NCI-H2029 (cell line): ENCODE measurements at regions not wholly inside any gene's neighbourhood (a gene's known extent, or its start where the extent isn't known, plus 50 kb on each side); places are given as distances from the start of the nearest gene placed in this dataset.
"Not testable (repeated sequence)": the region's sequence is repeated elsewhere in the genome, so short reads cannot be mapped to it uniquely, and the experiment has no call there.

Experiments used
- DNase-seq: peaks from one replicate; lab custom pipeline; 2025; lab: John Stamatoyannopoulos, UW

DNA sequence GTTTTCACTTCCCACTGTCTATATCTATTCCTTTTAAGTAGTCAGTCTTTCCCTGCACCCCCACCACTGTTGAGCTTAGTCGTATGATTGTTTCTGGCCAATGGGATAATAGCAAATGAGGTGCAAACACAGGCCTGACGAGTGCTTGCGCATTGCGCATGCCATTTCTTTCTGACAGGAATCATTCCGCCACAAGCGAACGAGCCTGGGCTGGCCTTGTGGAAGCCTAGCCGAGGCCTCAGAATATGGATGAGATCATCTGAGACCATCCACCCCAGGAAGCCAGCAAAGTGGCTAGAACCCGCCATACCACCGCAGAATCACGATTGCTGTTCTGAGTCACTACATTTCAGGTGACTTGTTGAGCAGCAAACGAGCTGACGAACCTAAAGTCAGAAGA lies 52.2 kb upstream of the PRL start:
- no peak for DNase-seq

DNA sequence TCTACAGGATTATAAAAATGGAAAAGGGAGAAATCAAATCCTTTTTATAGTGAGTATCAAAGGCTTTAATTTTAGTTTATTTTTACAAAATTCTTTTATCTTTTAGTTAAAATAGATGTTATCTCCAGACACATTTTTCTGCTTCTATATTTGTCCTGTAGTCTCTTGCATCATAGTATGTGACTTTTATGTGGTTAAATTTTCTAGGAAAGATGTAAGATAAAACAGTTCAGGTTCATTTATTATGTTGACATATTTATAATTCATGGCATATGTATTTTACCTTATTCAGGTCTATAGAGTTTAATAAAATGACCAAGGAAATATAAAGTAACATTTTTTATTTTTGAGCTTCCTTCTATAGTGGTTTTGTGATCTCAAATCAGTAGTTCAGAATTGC lies 52.7 kb upstream of the PRL start:
- no peak for DNase-seq

DNA sequence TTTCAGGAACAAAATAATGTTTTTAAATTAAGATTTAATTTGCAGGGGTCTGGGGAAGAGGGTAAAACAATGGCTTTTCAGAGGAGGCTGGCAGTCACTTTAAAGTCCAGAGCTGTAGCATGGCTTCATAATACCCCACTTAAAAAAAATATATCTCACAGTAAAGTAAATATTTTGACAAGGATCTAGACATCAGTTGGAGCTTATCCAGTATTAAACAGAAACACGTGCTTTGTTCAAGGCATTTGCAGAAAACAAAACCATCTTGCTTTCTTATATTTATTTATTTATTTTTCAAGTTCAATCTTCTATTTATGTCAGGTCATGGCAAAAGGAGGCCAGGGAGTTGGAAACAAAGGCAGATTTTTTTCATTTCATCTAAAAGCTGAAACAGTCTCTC lies 53.3 kb upstream of the PRL start:
- peak; percentile 79 for DNase-seq

DNA sequence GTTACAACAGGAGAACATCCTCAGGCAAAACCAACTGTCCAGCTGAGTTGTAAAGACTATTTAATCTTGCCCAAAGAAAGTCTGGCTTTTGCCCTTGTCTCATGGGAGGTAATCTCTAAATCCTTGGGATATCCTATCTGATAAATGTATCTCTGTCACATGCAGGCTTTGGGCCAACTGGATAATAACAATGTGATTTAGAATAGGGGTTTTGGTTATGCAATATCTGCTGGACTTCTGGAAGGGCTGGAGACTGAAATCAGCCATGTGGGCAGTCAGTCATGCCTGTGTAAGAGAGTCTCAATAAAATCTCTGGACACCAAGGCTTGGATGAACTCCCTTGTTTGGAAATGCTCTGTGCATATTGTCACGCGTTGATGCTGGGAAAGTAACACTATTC lies 56.3 kb upstream of the PRL start:
- DNase-seq, result no peak

DNA sequence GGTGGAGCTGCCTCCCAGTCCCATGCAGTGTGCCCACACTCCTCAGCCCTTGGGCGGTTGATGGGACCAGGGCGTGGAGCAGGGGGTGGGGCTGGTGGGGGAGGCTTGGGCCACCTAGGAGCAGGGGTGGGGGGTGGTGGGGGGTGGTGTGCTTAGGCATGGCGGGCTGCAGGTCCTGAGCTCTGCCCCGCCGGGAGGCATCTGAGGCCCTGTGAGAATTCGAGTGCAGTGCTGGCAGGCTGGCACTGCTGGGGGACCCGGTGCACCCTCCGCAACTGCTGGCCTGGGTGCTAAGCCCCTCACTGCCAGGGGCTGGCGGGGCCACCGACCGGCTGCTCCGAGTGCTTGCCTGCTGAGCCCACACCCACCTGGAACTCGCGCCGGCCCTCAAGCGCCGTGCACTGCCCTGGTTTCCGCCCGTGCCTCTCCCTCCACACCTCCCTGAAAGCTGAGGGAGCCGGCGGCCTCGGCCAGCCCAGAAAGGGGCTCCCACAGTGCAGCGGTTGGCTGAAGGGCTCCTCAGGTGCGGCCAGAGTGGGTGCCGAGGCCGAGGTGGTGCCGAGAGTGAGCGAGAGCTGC lies 59.6 kb upstream of the PRL start:
- no peak for DNase-seq

DNA sequence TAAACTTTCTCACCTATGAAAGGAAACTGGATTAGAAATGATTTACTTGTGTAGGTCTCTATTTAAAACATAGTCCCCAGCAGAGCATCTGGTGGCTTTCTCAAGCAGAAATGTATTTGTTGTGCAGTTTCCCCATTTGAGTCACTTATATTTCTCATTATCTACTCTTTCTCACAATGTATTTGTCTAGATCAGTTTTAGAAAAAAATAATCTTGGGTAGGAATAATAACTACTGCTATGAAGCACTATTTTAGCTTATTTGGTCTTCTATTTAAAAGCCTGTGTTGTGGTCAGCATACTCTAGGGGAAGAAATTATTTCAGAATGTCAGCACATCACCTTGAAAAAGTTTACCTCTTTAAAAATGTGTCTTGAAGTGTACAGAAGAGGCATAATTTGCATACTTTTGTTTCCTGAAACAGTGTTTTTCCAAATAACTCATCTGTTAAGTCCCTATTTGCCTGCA lies 60.9 kb upstream of the PRL start:
- DNase-seq, result no peak

DNA sequence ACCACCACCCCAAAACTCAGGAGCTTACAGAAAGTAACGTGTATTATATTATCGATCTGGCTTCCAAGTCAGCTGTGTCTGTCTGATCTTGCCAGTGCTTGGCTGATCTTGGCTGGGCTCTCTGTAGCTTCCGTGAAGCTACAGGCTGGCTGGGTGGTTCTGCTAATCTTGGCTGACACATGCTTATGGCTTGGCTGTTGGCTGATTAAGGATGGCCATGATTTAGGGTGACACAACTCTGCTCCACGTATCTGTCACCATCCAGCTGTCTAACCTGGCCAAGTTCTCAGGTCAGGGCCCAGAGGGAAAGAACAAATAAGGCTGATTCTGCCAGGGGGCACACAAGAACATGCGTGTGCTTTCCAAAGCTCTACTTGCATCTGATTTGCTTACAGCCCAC lies 64.7 kb upstream of the PRL start:
- DNase-seq, result no peak

DNA sequence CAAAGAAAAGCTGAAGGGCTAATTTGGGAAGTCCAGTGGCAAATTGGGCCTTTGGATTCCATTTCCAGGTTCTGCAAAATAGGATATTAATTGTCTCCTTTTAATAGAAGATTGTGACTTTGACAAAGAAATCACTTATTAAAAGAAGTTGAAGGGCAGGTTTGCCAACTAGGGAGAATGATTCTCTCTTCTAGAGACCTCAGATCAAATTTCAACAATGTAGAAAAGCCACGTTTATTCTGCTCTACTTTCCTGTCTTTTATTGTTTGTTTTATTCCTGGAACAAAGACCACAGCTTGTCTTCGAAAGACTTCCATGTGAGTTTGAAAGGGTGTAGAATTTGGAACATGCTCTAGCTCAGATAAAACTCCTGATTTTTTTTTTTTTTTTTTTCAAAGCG lies 65.5 kb upstream of the PRL start:
- peak; percentile 38 for DNase-seq

DNA sequence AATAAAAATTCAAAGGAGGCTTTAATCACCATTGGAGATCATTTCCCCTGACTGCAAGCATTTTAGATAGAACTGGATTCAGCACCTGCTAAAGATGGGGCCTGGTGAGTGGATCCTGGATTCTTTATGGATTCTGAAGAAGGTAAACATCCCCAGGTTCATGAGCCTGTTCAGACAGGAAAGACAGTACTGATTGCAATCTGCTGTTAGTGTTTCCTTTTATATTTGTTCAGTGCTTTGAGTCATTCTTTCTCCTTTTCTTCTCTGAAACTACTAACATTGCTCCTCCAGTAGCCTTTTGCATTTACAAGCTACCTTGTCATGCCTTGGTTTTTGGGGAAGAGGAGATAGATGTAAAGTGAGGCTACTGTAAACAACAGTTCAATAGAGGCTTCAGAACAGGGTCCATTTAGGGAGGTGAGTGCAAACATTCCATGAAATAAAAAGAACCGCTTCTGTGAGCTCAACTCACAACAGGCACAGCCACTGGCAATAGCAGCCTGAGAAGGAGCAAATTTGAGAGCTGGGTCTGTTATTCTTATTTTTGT lies 66.4 kb upstream of the PRL start:
- DNase-seq, result peak; percentile 83

DNA sequence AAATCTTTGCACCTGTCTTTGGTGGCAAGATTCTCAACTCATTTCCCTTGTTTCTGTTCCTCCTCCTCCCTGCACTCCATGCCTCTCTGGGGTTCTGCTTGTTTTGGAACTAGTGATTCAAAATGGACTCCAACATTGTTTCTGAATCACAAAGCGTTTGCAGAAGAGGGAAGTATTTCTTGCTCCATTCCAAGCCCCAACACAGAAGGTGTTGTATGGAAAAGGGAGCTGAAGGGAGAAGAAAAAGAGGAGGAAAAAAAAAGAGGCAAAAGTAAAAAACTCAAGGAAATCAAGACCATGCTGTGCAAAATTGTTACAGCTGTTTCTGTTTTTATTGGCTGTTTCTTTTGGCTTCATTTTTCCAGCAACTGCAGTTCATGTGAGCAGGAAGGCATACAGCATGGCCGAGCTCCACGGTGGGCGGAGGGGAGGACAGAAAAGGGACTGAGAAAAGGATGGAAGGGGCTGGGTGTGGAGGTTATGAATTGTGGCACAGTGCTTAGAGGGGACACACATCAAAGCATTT lies 66.9 kb upstream of the PRL start:
- no peak for DNase-seq

DNA sequence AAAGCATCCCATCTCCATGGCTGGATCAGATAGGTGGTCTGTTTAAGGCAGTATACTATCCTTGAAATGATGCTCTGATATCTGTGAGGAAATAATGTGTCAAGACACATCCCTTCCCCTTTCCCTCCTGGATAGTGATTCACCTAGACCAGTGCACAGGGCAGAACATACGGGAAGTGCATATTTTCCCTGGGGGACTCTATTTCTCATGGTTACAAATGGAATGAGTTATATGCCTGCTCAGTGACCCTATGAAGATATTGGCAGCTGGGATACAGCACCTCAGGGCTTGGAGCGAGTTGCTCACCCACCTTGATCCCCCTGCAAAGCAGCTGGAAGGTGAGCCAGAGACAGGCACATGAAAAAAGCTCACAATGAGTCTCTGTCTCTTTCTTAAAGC lies 67.5 kb upstream of the PRL start:
- DNase-seq, result no peak

DNA sequence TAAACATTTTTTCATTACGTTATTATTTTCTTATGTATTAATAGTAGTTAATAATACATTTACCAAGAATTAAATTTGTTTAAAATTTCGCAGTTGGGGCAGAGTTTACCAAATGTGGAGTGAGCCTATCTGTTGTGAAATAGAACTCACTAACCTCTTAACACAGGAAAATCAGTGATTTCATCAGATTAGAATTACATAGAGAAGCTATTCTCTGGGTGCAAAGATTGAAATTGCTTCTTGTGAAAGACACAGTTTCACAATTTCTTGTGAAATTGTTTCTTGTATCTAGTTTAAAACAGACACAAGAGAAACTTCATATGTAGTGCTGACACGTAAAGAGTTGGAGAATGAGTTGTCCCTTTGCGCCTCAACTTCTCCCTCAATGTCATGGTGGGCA lies 69.4 kb upstream of the PRL start:
- DNase-seq, result no peak

DNA sequence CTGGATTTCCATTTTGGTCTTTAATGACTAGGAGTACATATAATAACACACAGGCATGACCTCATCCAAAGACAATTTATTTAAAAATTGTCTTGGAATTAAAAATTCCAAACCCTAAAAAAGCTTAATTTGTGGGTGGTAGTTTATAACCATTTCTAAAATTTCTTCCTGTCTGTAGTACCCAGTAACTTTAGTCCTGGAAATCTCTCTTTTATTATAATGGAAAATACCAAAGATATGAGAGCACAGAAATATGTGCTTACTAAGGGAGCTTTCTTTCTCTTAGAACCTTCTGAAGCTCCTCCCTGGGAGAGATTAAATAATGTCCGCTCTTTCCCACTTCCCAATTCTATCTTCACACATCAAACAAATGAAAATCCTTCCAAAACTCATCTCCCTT lies 70.5 kb upstream of the PRL start:
- DNase-seq, result no peak

DNA sequence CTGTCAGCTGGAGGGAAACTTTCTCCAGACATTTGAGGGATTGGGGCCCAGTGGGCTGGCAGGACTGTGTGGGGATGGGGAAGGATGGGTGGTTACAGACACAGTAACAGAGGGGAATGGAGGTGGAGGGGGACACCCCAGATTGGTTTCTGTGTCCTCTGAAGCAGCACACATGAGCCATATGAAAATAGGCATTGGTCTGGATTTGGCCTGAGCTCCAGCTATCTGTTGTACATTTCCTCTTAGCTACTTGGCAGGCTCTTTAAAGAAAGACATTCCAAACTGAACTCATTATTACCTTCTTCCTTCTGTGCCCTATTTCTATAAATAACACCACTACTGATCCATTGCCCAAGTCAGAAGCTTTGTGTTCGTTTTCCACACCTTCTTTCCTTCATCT lies 72.0 kb upstream of the PRL start:
- DNase-seq, result no peak

DNA sequence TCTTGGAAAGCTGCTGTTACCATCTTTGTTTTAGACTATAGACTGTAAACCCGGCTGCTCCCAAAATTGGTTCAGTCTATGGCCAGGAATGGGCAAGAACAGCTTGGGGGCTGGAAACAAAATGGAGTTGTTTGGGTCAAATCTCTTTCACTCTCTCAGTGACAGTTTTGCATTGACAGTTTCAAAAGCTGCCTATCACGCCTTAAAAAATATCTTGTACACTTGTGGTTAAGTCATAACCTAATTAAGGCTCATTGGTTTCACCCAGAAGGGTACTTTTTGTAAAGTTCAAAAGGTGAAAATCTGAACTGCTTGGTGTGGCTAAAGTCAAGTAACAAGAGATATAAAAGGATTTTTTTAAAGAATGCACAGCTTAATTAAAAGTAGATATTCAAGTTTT lies 76.1 kb upstream of the PRL start:
- DNase-seq, result no peak

DNA sequence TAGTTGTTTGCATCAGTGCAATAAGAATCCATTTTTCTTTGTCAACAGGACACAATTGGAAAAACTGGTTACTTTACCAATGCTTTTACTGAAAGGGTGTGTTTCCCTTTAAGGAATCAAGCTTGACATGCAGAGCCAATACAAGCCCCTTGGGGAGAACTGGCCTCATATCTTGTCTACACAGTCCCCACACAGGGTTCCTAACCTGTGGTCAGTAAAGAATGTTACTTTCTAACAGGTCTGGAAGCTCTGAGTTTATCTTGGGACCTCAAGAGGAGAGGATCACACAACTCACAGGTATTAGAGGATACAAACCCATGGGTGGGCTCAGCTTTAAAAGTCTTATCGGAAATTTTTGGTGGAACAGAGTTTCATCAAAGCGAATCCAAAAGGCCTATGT lies 78.1 kb upstream of the PRL start:
- not testable (repeated sequence) for DNase-seq

DNA sequence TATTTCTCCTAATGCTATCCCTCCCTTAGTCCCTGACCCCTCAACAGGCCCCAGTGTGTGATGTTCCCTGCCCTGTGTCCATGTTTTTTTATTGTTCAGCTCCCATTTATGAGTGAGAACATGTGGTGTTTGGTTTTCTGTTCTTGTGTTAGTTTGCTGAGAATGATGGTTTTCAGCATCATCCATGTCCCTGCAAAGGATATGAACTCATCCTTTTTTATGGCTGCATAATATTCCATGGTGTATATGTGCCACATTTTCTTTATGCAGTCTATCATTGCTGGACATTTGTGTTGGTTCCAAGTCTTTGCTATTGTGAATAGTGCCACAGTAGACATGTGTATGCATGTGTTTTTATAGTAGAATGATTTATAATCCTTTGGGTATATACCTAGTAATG lies 79.5 kb upstream of the PRL start:
- not testable (repeated sequence) for DNase-seq

DNA sequence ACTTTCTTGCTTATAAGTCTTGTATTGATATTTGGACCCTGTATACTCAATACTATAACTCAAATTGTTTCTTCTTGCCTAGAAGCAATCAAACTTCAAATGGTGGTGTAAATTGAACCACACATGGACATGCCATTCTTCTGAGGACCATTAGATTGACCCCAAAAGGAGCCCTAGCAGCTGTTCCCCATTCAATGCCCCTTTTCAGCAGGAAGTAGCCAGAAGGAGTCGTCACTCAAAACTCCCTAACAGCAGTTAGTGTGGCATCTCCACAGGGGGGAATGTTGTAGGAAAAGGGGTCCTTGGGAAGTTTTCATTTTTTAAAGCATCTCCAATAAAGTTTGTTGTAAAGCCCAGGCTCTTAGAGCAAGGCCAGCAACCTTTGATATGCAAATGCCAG lies 81.7 kb upstream of the PRL start:
- DNase-seq, result not testable (repeated sequence)

DNA sequence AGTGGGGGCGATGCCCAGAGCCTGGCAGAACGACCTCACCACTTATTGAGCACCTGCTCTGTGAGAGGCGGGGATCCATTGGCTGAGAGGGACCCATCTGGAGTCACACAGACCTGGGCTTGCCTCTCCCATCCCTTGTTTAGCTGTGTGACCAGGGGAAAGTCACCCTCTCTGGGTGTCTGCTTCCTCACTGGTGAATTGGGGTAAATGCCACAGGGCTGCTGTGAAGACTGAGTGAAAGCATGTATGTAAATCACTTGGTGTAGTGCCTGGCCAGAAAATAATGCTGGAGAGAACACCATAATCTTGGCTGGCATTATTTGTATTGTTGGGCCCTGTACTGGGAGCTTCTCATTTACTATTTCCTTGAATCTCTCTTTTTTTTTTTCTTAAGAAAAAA lies 83.4 kb upstream of the PRL start:
- DNase-seq, result no peak

DNA sequence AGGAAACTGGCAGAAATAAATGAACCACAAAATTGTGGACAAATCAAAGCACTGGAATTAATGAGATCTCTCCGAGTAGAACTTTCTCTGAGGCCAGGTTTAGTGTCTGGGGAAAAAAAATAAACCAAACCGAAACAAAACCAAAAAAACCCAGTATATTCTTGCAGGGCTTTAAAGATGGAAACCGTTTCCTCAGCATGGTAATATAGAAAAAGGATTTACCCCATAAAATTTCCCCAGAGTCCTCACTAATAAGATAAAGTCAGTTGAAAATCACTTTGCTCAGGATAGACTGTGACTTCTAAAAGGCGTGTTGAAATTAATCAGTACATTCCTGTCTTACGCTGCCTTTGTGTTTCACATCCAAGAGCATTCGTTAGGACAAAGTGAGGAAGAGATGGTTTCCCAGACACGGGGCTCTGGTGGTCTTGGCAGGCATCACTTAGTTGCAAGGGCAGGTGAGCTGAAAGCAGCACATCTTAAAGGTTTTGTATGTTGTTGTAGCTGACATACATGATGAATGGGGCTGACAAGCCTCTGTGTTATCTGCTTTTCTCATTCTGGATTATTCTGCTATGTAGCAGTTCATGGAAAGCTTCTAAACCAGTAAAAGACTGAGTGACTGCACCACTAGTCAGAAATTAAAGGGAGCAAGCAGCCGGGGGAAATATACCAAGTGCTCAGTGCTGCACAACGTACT lies 85.2 kb upstream of the PRL start:
- no peak for DNase-seq

DNA sequence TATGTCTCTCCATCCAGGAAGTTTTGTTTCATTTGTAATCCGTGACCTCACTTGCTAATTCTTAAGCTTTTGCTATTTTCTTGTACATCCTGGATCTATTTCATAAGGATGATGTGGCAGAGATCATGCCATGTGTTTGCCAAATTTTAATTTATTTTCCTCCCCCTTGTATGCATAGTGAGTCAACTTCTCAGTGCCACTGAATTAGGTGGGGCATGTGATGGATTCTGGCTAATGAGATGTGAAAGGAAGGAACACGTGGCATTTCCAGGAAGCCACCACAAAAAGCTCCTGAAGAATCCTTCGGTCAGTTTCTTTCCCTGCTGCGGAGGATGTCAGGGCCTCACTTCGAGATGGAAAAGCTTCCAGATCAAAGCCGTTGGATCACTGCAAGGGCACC lies 86.2 kb upstream of the PRL start:
- no peak for DNase-seq

DNA sequence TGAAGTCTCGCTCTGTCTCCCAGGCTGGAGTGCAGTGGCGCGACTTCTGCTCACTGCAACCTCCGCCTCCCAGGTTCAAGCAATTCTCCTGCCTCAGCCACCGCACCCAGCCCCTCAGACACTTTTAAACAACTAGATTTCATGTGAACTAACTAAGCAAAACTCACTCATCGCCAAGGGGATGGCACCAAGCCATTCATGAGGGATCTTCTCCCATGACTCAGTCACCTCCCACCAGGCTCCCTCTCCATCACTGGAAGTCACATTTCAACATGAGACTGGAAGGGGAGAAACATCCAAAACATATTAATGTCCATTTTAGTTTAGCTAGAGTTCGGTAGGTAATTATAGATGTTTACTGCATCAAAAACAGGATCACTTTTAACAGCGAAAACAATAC lies 95.9 kb upstream of the PRL start:
- no peak for DNase-seq

DNA sequence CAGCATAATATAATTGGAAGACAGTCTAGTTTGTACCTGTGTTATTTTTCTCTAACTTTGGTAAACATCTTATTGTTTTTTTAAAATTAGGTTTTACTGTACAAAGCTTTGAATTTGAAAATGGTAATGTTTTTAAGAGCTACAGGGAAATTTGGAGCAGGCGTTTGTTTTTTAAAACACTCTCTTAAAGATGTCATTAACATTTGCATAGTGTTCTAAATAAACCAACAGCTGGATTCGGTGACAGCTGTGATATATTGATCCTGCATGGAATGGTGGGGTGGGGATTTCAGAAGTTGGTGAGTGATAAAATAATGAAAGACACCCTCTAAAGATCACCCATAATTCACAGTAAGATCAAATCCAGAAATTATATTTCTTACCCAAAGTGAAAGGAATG lies 97.9 kb upstream of the PRL start:
- no peak for DNase-seq

DNA sequence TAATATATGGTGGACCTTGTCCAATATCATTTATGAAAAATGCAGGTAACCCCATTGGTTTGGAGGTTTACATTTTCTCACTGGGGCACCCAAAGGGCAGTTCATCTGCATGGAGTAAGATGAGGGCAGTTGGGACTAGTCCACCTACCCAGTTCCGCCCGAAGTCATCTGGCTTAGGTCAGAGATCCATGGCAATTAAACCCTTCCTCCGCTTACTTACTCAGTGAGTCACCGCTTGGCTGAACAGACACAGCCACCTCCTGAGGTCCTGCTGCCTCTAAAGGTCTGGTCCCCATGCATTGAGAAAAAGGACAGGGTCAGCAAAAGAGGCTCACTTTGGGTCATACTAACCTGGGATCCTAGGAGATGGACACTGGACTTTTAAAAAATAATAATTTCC lies 102.9 kb upstream of the PRL start:
- DNase-seq, result no peak
